NOMO-1 (cell line): ENCODE measurements at regions not wholly inside any gene's neighbourhood (a gene's known extent, or its start where the extent isn't known, plus 50 kb on each side); places are given as distances from the start of the nearest gene placed in this dataset.

Source experiments
- DNase-seq, 2 experiments: peaks; one replicate each; lab custom pipeline; 2025; ENCODE audit not compliant: unreplicated experiment in 2 of 2; lab: John Stamatoyannopoulos, UW

DNA sequence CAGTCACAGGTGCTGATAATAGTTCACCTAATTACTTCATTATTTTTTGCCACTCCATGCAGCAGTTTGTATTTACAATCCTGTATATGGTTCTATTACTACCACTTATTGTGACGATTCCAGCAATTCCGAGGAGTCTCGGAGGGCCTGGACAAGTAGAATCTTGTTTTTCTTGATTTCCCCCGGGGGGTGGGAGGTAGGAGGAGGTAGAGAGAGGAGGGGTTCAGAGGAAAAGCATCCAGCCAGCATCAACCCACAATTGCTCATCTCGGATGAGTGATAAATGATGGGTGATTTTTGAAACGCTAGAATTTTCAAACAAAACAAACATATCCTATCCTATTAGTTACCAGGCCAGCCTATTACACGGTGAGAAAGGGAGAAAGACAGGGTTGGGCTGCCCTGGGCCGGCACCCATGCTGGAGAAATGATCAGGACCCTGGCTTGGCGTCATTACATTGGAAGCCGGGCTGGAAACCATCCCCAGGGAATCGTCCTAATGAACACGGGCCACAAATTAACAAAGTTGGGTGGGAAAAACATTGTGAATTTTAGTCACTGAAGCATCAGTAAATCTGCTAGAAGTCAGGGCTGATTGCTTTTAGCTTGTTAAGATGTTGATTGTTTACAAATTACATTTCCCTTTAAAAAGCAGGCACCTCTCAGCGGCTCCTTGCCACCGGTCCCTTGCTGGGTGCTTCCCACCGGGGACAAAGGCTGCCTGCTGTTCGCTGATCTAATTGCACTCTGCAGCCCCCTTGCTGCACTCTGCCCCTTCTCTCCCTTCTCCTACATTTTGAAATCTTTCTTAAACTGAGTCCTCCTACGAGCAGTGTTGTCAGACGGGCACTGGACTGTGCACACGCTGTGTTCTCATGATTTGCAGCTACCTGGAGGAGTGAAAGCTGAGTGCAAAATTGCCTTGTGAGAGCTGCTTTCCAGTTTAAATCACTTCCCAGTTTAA, 95.5 kb downstream of the FAM204A start:
- no peak for DNase-seq

- DNase-seq, result no peak
Measured at GRCh38 chr10:118243907-118244306, 98.2 kb downstream of the FAM204A start.

DNA sequence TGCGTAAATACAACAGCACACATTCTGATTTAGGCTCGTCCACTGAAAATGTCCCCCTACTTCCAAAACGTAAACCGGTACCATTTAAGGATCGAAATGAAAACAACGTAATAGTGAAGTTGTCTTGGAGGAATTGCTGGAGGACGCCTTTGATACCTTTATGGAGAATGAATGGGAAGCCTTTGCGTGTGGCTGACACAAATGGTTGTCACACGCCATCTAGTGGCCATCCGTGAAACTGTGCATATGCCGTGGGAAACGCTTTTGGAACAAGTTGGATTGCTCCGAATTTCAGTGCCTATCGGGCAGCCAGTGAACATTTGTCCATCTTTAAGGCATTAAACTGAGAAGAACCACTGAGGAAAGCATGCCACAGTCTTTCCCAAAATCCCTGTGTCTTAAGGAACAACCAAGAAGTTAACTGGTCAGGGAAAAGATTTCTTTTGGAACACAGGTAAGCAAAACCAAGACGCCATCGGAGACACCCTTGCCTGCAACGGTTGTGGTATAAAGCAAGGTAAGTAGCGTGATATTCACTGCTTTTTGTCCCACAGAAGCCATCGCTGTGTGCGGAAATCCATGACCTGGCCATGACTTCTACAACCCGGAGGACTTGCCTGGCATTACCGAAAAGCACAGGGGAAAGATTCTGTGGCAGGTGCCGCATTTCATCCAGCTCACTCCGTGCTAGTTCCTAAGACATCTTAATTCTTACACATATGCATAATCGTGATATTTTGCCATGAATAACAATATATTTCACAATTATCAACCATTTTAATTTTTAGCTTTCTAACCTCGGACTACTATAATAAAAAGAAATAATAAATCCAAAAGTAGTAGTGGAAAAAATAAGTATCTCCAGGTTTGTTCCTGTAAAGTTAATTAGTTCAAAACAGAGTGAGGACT, 100.6 kb downstream of the FAM204A start:
- DNase-seq, result peak; percentile 11 to 57

GRCh38 chr10:118239236-118239630, 102.9 kb downstream of the FAM204A start:
- no peak for DNase-seq

GRCh38 chr10:118238573-118239235, 103.4 kb downstream of the FAM204A start:
- DNase-seq, result no peak

GRCh38 chr10:118237930-118238329, 104.2 kb downstream of the FAM204A start:
- no peak for DNase-seq

- DNase-seq, result no peak
Measured at GRCh38 chr10:118234683-118235082, 107.4 kb downstream of the FAM204A start.

DNA sequence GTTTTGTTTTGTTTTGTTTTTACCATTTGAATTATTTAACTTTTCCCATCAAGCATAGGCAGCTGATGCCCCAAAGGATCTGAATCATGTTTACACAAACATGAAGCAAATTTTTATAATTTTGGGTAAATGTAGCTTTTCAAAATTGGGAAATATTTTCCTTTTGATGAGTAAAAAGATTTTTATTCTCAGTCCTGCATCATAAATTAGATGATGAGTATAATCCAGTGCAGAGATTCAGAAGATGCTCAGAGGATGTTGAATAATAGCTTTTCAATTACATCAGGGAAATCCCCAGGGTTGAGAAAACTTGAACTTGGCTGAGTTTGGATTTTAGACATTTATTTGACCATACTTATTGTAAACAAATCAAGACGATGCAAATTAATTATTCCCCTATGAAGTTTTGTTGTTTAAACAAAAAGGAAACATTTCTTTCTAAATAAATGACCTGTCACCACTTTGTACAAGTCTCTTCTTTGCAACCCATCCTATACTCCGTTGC, 121.7 kb downstream of the FAM204A start:
- DNase-seq, result no peak

- no peak for DNase-seq
Measured at GRCh38 chr10:118218562-118218961, 123.6 kb downstream of the FAM204A start.

GRCh38 chr10:118216571-118217170, 125.5 kb downstream of the FAM204A start:
- DNase-seq, result no peak

DNA sequence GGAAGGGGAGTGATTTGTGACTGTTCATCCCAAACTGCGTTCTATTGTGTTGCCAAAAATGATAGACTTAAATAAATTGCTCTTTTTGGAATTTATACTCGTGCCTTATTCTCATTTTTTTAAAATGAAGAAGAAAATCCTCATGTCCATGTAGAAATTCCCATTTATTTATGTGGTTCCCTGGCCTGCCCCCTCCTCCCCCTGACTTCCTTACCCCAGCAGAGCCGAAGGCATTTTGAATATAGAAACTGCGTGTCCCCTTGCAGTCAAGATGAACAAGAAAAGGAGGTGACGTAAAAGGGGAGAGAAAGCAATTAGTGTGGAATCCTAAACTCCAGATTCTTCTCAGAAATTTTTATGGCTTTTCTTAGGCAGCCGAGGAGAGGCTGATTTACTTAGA, 126.1 kb downstream of the FAM204A start:
- DNase-seq, result no peak

DNA sequence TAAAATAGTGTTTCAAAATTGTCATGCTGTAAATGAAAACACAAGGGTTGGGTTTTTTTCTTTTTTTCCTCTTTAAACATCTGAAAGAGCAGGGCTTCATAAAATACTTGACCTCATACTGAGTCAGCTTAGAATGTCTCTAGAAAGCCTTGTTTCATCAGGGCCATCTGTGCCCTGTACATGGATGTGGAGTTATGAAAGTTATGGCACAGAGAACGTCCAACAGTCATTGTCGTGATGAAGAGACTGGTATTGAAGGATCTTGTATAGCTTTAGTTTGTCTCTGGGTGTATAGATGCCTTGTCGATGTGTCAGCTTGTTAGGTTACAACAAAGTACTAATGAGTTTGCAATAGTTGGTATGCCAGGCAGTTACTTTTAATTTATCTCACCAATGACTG, 127.3 kb downstream of the FAM204A start:
- no peak for DNase-seq

GRCh38 chr10:118213436-118213835, 128.7 kb downstream of the FAM204A start:
- peak in 1 of 2 experiments; percentile 45 for DNase-seq

- DNase-seq, result no peak
Measured at GRCh38 chr10:118210276-118210675, 131.8 kb downstream of the FAM204A start.

- DNase-seq, result no peak
Measured at GRCh38 chr10:118209215-118209614, 132.9 kb downstream of the FAM204A start.

- no peak for DNase-seq
Measured at GRCh38 chr10:118207470-118208007, 134.6 kb downstream of the FAM204A start.

DNA sequence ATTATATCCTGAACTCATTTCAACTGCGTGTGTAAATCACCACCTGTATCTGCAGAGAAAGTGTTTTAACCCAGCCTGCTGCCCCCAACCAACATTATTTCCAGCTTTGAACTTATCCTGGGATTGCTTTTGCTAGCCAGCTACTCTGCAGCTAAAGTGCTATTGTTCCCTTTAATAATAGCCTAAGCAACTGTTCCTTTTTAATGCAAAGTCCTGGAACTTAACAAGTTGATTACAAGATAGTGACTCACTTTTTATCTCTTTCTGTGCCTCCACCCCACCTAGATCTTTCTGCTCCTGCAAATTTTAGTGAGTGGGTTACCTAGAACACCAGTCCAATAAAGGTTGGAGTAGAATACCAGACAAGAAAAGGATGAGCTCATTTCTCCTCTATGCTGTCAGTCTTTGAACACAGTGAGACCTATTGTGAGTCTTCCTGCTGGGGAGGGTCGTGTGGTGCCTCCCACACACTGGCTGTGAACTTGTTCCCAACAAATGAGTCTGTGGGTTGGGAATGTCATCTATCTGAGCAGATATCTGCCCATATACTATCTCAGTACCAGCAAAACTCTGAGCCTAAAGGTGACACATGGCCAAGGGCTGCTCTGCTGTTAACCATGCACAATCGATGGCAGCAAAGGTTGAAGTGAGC, 137.7 kb downstream of the FAM204A start:
- DNase-seq, result no peak

DNA sequence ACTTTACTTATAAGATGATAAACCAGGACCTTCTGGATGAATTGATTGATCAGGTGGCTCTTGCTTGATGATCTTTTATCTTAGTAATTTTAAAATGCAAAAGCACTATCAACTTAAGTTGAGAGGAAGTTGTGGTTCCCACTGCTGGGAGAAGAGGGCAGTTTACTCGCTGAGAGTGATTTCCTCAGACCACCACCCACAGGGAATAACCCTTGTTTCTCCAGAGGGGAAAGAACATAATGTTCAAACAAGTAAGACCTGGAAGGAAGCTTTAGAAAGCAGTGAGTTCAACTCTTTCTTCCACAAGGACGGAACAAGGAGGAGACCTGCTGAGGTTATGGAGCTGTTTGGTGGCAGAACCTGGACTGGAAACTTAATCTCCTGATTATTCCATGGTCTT, 138.7 kb downstream of the FAM204A start:
- no peak for DNase-seq

GRCh38 chr10:118195729-118196128, 146.4 kb downstream of the FAM204A start:
- no peak for DNase-seq

GRCh38 chr10:118193642-118194041, 146.9 kb upstream of the RAB11FIP2 start:
- DNase-seq, result no peak
